ENCODE measurements at regions not wholly inside any gene's neighbourhood (a gene's known extent, or its start where the extent isn't known, plus 50 kb on each side); places are given as distances from the start of the nearest gene placed in this dataset.

DNA sequence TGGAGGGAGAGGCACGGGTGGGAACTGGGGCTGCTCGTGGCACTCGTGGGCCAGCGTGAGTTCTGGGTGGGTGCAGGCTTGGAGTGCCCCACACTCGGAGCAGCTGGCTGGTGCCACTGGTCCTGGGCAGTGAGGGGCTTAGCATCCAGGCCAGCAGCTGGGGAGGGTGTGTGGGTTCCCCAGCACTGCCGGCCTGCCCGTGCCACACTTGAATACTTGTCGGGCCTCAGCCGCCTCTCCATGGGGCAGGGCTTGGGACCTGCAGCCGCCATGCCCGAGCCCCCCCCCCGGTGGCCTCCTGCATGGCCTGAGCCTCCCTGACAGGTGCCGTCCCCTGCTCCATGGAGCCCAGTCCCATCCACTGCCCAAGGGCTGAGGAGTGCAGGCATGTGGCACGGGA lies 207.2 kb downstream of the CD109 start:
- DNase-seq: no peak

DNA sequence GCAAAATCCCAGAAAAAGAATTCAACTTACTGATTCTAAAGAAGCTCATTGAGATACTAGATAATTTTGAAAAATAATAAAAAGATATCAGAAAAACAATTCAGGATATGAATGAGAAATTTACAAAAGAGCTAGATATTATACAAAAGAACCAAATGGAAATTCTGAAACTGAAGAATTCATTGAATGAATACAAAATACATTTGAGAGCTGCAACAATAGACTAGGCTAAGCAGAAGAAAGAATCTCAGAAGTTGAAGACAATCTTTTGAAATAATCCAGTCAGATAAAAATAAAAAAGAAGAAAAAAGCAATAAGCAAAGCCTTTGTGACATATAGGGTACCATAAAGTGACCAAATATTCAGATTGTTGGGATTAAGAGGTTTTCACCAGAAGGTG lies 206.0 kb downstream of the CD109 start:
- no peak for DNase-seq

DNA sequence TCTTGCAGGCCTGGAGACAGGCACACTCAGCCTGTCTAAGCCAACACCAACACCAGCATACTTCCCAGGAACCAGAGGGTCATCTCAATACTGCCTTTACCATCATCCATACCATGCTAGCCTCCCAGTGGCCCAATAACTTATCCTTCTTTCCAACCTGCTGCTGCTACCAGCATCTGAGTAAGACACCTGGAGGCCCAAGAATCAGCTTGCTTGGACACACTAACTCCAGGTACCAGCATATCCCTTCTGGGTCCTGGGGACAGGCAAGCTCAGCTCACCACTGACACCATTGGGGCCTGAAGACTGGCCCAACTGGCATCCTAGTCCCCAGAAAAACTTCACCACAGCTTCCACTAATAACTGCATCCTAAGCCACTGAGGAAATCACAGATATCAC lies 205.3 kb downstream of the CD109 start:
- DNase-seq: no peak

DNA sequence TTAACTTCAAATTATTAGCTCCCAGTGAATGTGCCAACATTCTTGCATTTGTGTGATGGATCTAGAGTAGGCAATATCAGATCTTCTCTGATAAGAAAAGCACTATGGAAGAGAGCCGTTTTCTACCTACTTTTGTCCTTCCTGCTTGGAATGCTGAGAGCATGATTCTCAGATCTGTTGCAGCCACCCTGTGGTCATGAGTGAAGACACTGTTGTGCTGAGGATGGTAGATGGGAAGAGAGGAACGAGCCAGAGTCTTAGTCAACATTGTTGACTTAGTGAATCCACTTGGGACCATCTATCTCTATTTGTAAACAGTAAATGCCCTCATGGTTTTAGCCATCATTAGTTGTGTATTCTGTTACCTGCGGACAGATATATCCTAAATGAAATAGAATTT lies 202.6 kb downstream of the CD109 start:
- no peak for DNase-seq

DNA sequence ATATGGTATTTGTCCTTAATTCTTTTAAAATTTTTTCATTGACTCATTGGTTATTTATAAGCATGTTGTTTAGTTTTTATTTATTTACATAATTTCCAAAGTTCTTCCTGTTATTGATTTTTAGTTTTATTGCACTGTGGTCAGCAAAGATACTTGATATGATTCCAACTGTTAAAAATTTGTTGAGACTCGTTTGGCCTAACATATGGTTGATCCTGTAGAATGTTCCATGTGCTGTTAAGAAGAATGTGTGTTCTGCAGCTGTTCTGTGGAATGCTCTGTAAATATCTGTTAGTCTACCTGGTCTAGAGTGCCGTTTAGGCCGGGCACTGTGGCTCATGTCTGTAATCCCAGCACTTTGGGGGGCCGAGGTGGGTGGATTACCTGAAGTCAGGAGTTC lies 197.7 kb downstream of the CD109 start:
- DNase-seq: no peak

DNA sequence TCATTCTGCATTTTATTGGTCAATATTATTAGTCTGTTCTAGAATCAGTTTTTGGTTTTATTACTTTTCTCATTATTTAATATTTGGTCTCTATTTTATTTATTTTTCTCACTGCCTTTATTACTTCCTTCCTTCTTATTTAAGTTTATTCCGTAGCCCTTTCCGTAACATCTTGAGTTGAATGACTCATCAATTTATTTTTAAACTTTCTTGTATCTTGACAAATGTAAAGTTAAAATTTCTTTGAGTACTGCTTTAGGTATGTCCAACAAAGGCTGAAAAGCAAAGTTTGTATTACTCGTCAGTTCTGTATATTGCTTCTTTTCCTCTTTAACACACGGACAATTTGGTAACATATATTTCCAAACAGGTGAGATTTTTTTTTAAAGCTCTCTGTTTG lies 192.0 kb downstream of the CD109 start:
- DNase-seq: no peak

DNA sequence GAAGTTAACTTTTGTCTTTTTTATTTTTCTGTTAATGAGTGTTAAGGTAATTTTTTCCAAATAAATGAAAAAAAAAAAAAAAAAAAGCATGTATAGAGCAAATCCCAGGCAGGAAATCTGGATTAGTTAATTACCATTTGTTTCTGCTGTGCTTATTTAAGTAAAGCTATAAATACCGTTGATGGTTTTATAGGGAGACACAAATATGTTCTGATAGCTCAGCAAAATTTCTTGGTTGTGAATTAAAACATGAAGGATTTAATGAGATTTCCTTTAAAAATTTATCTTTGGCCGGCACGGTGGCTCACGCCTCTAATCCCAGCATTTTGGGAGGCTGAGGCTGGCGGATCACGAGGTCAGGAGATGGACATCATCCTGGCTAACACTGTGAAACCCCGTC lies 189.4 kb downstream of the CD109 start:
- DNase-seq: no peak

DNA sequence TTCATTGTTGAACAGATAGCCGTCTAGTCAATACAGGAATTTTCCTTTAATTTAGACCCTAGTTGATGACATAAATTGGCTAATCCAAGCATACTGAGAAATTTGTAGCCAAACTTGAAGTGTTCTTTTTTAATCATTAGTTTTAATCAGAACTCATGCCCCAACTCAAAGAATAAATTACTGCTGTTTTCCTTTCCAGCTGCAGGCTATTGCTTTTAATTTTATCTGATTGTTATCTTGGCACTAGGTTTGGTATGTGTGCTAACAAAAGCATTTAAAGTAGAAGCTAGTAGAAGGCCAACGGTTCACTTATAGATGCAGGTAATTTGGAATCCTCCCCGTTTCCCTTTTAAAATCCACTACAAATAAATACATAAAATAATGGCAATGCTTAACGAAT lies 188.5 kb downstream of the CD109 start:
- no peak for DNase-seq

DNA sequence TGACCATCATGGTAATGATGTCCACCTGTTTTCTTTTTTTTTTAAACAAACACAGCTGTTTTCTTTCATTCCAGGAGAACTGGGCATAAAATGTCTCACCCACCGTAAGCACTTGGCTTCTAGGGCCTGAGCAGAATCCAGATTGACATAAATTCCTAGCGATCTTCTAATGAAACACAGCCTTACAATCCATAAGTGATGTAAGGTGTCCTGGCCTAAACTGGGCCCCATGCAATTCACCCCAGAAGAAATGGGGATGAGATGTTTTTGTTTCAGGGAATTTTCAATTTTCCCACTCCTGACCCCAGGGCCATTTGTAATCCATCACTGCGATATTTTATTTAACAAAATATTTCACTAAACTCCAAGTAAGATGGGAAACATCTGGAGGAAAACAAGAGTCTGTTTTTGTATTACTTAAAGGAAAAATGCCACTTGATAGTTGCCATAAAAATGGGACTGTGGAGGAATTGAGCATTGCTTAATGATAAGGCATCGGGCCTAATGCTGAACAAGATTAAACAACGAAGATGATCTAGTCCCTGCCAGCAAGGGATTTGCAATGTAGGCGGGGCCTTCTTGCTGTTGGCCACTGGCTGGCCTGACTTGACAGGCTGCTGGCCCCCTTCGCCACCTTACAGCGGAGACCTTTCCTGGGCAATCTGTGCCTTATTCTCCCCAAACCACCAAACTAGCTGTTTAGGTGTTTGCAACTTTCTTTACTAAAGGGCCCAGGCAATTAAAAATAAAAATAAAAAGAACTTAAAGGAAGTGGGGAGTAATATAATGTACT lies 183.7 kb downstream of the CD109 start:
- DNase-seq: no peak

DNA sequence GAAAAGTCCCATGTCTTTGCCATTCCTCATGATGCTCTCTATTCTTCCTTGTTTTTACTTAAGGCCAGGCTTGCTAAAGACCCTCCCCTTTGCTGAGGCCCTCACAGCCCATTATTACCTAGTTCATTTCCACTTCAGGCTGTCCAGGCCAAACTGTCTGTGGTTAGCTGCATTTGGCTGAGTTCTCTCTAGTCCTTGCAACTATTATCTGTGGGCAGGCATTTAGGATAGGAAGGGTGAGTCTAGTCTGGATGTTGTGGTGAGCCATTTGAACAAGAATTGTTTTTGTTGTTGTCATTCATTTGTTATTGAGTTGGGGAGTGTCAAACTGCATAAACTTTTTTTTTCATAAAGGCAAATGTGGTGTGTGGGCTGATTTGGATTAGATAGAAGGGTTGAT lies 182.4 kb downstream of the CD109 start:
- DNase-seq: no peak

Measured in AML-193 (cell line).